ENCODE measurements at regions not wholly inside any gene's neighbourhood (a gene's known extent, or its start where the extent isn't known, plus 50 kb on each side); places are given as distances from the start of the nearest gene placed in this dataset.

DNA sequence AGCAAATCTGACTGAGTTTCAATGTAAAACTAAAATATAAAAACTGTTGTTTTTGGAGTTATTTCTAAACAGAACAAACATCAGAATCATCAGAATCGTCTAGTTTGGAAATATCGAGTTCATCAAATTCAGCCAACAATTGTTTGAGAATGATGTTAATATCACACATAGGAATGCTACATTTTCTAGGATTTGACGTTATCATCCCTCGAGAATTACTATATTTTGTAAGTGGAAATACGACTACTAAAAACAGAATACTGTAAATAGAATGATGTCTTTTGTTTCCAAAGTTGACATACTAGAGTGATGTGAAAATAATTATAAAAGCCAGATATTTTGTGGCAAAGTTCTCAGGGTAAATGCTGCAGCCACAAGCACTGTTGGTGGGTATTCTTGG is 805.9 kb downstream of the TLE1 start:
- TF ChIP-seq, protein P1, sequence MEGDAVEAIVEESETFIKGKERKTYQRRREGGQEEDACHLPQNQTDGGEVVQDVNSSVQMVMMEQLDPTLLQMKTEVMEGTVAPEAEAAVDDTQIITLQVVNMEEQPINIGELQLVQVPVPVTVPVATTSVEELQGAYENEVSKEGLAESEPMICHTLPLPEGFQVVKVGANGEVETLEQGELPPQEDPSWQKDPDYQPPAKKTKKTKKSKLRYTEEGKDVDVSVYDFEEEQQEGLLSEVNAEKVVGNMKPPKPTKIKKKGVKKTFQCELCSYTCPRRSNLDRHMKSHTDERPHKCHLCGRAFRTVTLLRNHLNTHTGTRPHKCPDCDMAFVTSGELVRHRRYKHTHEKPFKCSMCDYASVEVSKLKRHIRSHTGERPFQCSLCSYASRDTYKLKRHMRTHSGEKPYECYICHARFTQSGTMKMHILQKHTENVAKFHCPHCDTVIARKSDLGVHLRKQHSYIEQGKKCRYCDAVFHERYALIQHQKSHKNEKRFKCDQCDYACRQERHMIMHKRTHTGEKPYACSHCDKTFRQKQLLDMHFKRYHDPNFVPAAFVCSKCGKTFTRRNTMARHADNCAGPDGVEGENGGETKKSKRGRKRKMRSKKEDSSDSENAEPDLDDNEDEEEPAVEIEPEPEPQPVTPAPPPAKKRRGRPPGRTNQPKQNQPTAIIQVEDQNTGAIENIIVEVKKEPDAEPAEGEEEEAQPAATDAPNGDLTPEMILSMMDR (IDR thresholded peaks at IDR 0.05; ENCODE audit: low read depth, low read length, poor library complexity, severe bottlenecking): no peak
- TF ChIP-seq EZH2phosphoT487 (IDR thresholded peaks at IDR 0.05; ENCODE audit: borderline replicate concordance, low read length): no peak
